Breast epithelium (tissue), 3 donors: ENCODE measurements at regions not wholly inside any gene's neighbourhood (a gene's known extent, or its start where the extent isn't known, plus 50 kb on each side); places are given as distances from the start of the nearest gene placed in this dataset.

ENCODE experiments used
- CTCF ChIP-seq, 3 donors: fragments of 450-650 bp; IDR thresholded peaks; one replicate each; pipeline ENCODE4 v1.5.1; 2016 to 2017; ENCODE audit warnings: antibody characterized with exemption in 3 of 3, mild to moderate bottlenecking in 3 of 3, moderate library complexity in 3 of 3
- POLR2A ChIP-seq: fragments of 450-650 bp; IDR thresholded peaks from one replicate; pipeline ENCODE4 v1.6.1; 2016; ENCODE audit warnings: antibody characterized with exemption, mild to moderate bottlenecking, moderate library complexity

- TF ChIP-seq CTCF (IDR thresholded peaks at IDR 0.05), result no peak
- TF ChIP-seq POLR2A, result no peak
These were observed 110.8 kb downstream of the EDN3 start for GRCh38 chr20:59411170-59411569.
